ENCODE measurements at regions not wholly inside any gene's neighbourhood (a gene's known extent, or its start where the extent isn't known, plus 50 kb on each side); places are given as distances from the start of the nearest gene placed in this dataset.
"Not testable (repeated sequence)": the region's sequence is repeated elsewhere in the genome, so short reads cannot be mapped to it uniquely, and the experiment has no call there.

GRCh38 chr18:10119991-10120390 lies 206.2 kb downstream of the VAPA start:
- DNase-seq (ENCODE audit: low read depth), result no peak

- DNase-seq (ENCODE audit: low read depth), result no peak
Observed at GRCh38 chr18:10120622-10121021, 206.8 kb downstream of the VAPA start.

GRCh38 chr18:10121028-10121427 lies 207.2 kb downstream of the VAPA start:
- no peak for DNase-seq (ENCODE audit: low read depth)

GRCh38 chr18:10121786-10122515 lies 208.1 kb downstream of the VAPA start:
- DNase-seq (ENCODE audit: low read depth), result no peak

GRCh38 chr18:10122988-10123950 lies 209.5 kb downstream of the VAPA start:
- DNase-seq (ENCODE audit: low read depth), result no peak

- DNase-seq (ENCODE audit: low read depth), result no peak
Observed at GRCh38 chr18:10124071-10124470, 210.3 kb downstream of the VAPA start.

GRCh38 chr18:10124557-10124956 lies 210.7 kb downstream of the VAPA start:
- no peak for DNase-seq (ENCODE audit: low read depth)

- DNase-seq (ENCODE audit: low read depth), result no peak
Observed at GRCh38 chr18:10124967-10125366, 211.2 kb downstream of the VAPA start.

GRCh38 chr18:10127729-10128128 lies 213.9 kb downstream of the VAPA start:
- DNase-seq (ENCODE audit: low read depth), result no peak

GRCh38 chr18:10128921-10129501 lies 215.2 kb downstream of the VAPA start:
- no peak for DNase-seq (ENCODE audit: low read depth)

GRCh38 chr18:10130606-10131005 lies 216.8 kb downstream of the VAPA start:
- DNase-seq (ENCODE audit: low read depth), result no peak

- no peak for DNase-seq (ENCODE audit: low read depth)
Observed at GRCh38 chr18:10131081-10131459, 217.3 kb downstream of the VAPA start.

GRCh38 chr18:10131460-10132395 lies 217.9 kb downstream of the VAPA start:
- no peak for DNase-seq (ENCODE audit: low read depth)

- no peak for DNase-seq (ENCODE audit: low read depth)
Observed at GRCh38 chr18:10133516-10133915, 219.7 kb downstream of the VAPA start.

- no peak for DNase-seq (ENCODE audit: low read depth)
Observed at GRCh38 chr18:10134204-10134603, 220.4 kb downstream of the VAPA start.

GRCh38 chr18:10134749-10135148 lies 220.9 kb downstream of the VAPA start:
- DNase-seq (ENCODE audit: low read depth), result not testable (repeated sequence)

GRCh38 chr18:10135302-10135926 lies 221.6 kb downstream of the VAPA start:
- DNase-seq (ENCODE audit: low read depth), result no peak

GRCh38 chr18:10138719-10139118 lies 224.9 kb downstream of the VAPA start:
- DNase-seq (ENCODE audit: low read depth), result no peak

GRCh38 chr18:10139783-10140410 lies 226.1 kb downstream of the VAPA start:
- DNase-seq (ENCODE audit: low read depth), result no peak

- no peak for DNase-seq (ENCODE audit: low read depth)
Observed at GRCh38 chr18:10140461-10141282, 226.9 kb downstream of the VAPA start.
